SK-N-SH (cell line): ENCODE measurements at regions not wholly inside any gene's neighbourhood (a gene's known extent, or its start where the extent isn't known, plus 50 kb on each side); places are given as distances from the start of the nearest gene placed in this dataset.

Experiments
- CTCF ChIA-PET: fragments of 300-600, 350-600 bp; formaldehyde crosslinking; extraction: SDS; loops from one replicate; lab custom pipeline; 2021; lab: Yijun Ruan, JAX
- POLR2A ChIA-PET: fragments of 350-600 bp; sonication (Branson Sonifier 250); formaldehyde crosslinking; extraction: SDS; loops from one replicate; lab custom pipeline; 2020; ENCODE audit warnings: antibody characterized with exemption, inconsistent platforms; lab: Yijun Ruan, JAX
- DNase-seq: peaks from one replicate; pipeline ENCODE4 v3.0.0; 2012
- H2AFZ ChIP-seq: fragments of 200-600 bp; sonication (generic); 2 replicates; pipeline ENCODE4 v1.8.1; 2016; ENCODE audit warnings: antibody characterized with exemption, mild to moderate bottlenecking, low read depth
- H3F3A ChIP-seq: fragments of 200-600 bp; sonication (generic); replicated peaks from 2 replicates; pipeline ENCODE3; 2016; ENCODE audit warnings: antibody characterized with exemption, mild to moderate bottlenecking; ENCODE audit not compliant: insufficient read depth
- H3K27ac ChIP-seq, 2 experiments: fragments of 200-500 bp in 1 of 2; fragments of 200-600 bp in 1 of 2; sonication (Bioruptor generic) in 1 of 2; sonication (generic), shearing (Covaris generic) in 1 of 2; 2 replicates each; pipeline versions ENCODE4 v1.5.1 to v1.6.1; 2014 to 2016; ENCODE audit warnings: low read depth in 2 of 2, inconsistent platforms in 1 of 2, low read length in 1 of 2, mild to moderate bottlenecking in 1 of 2, mixed read lengths in 1 of 2
- H3K27me3 ChIP-seq: fragments of 200-600 bp; sonication (generic), shearing (Covaris generic); 2 replicates; pipeline ENCODE4 v1.6.1; 2016; ENCODE audit warnings: mixed run types; ENCODE audit not compliant: insufficient read depth
- H3K36me3 ChIP-seq, 2 experiments: fragments of 200-500 bp in 1 of 2; fragments of 200-600 bp in 1 of 2; sonication (Bioruptor generic) in 1 of 2; sonication (generic) in 1 of 2; replicated peaks in 1 of 2; 2 replicates each; pipeline versions ENCODE3 to v1.5.1; 2014 to 2016; ENCODE audit warnings: low read length in 1 of 2, mild to moderate bottlenecking in 1 of 2; ENCODE audit not compliant: insufficient read depth in 2 of 2, control insufficient read depth in 1 of 2
- H3K4me1 ChIP-seq, 2 experiments: fragments of 200-500 bp in 1 of 2; fragments of 200-600 bp in 1 of 2; sonication (Bioruptor generic) in 1 of 2; sonication (generic), shearing (Covaris generic) in 1 of 2; 2 replicates each; pipeline versions ENCODE4 v1.5.1 to v1.6.1; 2014 to 2016; ENCODE audit warnings: low read depth in 1 of 2, low read length in 1 of 2, mixed run types in 1 of 2; ENCODE audit not compliant: insufficient read depth in 2 of 2, control insufficient read depth in 1 of 2
- H3K4me2 ChIP-seq: fragments of 200-600 bp; sonication (generic), shearing (Covaris generic); 2 replicates; pipeline ENCODE4 v1.6.1; 2017; ENCODE audit warnings: mixed run types
- H3K4me3 ChIP-seq, 2 experiments: fragments of 200-500 bp in 1 of 2; fragments of 200-600 bp in 1 of 2; sonication (Bioruptor generic) in 1 of 2; sonication (generic), shearing (Covaris generic) in 1 of 2; 2 replicates each; pipeline versions ENCODE4 v1.5.1 to v1.8.1; 2014 to 2016; ENCODE audit warnings: low read depth in 2 of 2, inconsistent platforms in 1 of 2, low read length in 1 of 2, mild to moderate bottlenecking in 1 of 2, mixed read lengths in 1 of 2, moderate library complexity in 1 of 2
- H3K79me2 ChIP-seq: fragments of 200-600 bp; sonication (generic); 2 replicates; pipeline ENCODE4 v1.8.1; 2017; ENCODE audit warnings: mild to moderate bottlenecking; ENCODE audit not compliant: insufficient read depth
- H3K9ac ChIP-seq: fragments of 200-600 bp; sonication (generic); 2 replicates; pipeline ENCODE4 v1.6.1; 2017; ENCODE audit warnings: mixed run types
- H3K9me2 ChIP-seq: fragments of 200-600 bp; sonication (generic); 2 replicates; pipeline ENCODE4 v1.6.1; 2017; ENCODE audit warnings: mixed run types
- H3K9me3 ChIP-seq: fragments of 200-600 bp; sonication (generic); 2 replicates; pipeline ENCODE4 v1.6.1; 2017; ENCODE audit warnings: mixed run types, mild to moderate bottlenecking, moderate library complexity
- H4K20me1 ChIP-seq: fragments of 200-600 bp; sonication (generic); 2 replicates; pipeline ENCODE4 v1.6.1; 2017; ENCODE audit warnings: mild to moderate bottlenecking, mixed run types; ENCODE audit not compliant: insufficient read depth
- ELF1 ChIP-seq: IDR thresholded peaks from 2 replicates; pipeline ENCODE4 v1.4.0; 2012
- FOSL2 ChIP-seq: IDR thresholded peaks from 2 replicates; pipeline ENCODE4 v1.4.0; 2012; ENCODE audit warnings: low read depth, mild to moderate bottlenecking, moderate library complexity, borderline replicate concordance
- FOXM1 ChIP-seq: IDR thresholded peaks from 2 replicates; pipeline ENCODE4 v1.4.0; 2012; ENCODE audit warnings: low read depth, mild to moderate bottlenecking
- GATA2 ChIP-seq: sonication (generic); formaldehyde crosslinking; IDR thresholded peaks from 2 replicates; pipeline ENCODE4 v1.5.0; 2020; ENCODE audit warnings: mild to moderate bottlenecking, missing genetic modification reagents
- JUND ChIP-seq: IDR thresholded peaks from 2 replicates; pipeline ENCODE4 v1.4.0; 2012
- MEF2A ChIP-seq: IDR thresholded peaks from 2 replicates; pipeline ENCODE4 v1.4.0; 2012; ENCODE audit warnings: low read depth, borderline replicate concordance
- NFIC ChIP-seq: IDR thresholded peaks from 2 replicates; pipeline ENCODE4 v1.4.0; 2012; ENCODE audit warnings: borderline replicate concordance
- NRF1 ChIP-seq: IDR thresholded peaks from 2 replicates; pipeline ENCODE4 v1.6.1; 2012; ENCODE audit warnings: low read depth, mild to moderate bottlenecking, low read length
- PBX3 ChIP-seq: IDR thresholded peaks from 2 replicates; pipeline ENCODE4; 2012
- POLR2AphosphoS5 ChIP-seq: IDR thresholded peaks from 2 replicates; pipeline ENCODE4 v1.6.1; 2012; ENCODE audit warnings: low read depth, low read length
- RAD21 ChIP-seq: IDR thresholded peaks from 2 replicates; pipeline ENCODE4 v1.6.1; 2012; ENCODE audit warnings: mild to moderate bottlenecking, low read length
- REST ChIP-seq: IDR thresholded peaks from 2 replicates; pipeline ENCODE4 v1.6.1; 2012; ENCODE audit warnings: mild to moderate bottlenecking, low read depth, low read length, moderate library complexity
- SMC3 ChIP-seq: IDR thresholded peaks from 2 replicates; pipeline ENCODE4 v1.6.1; 2012; ENCODE audit warnings: low read depth, low read length, improper control_type of control experiment
- TCF12 ChIP-seq: IDR thresholded peaks from 2 replicates; pipeline ENCODE4 v1.4.0; 2012
- USF1 ChIP-seq: IDR thresholded peaks from 2 replicates; pipeline ENCODE4 v1.4.0; 2012; ENCODE audit warnings: low read depth, borderline replicate concordance
- WGBS: methylation state at CpG from one replicate; pipeline ENCODE4 v1.1.6; 2017; ENCODE audit warnings: low lambda C conversion rate; 5-methylcytosine and 5-hydroxymethylcytosine counted together

- no peaks in the 10 kb centered on the region for H3F3A ChIP-seq
- no peaks in the 10 kb centered on the region for H3K79me2 ChIP-seq
- POLR2A ChIA-PET = no interaction called here
- no peaks in the 10 kb centered on the region for H3K4me1 ChIP-seq
- H3K4me2 ChIP-seq = no peak overlapping the region
- no peak for DNase-seq
- H2AFZ ChIP-seq = no peak overlapping the region
- no peak for TF ChIP-seq JUND
- no peak for TF ChIP-seq GATA2 (CRISPR knock-in tag)
- no peak for TF ChIP-seq MEF2A
- no peak for TF ChIP-seq PBX3
- TF ChIP-seq RAD21 = no peak
- no peak for TF ChIP-seq TCF12
- TF ChIP-seq ELF1 = no peak
- TF ChIP-seq POLR2AphosphoS5 = no peak
- CTCF ChIA-PET = no interaction called here
- no peaks in the 10 kb centered on the region for H4K20me1 ChIP-seq
- no peak overlapping the region for H3K27ac ChIP-seq
- H3K9ac ChIP-seq = no peak overlapping the region
- no peaks in the 10 kb centered on the region for H3K27me3 ChIP-seq
- H3K9me2 ChIP-seq = no peaks in the 10 kb centered on the region
- no peaks in the 10 kb centered on the region for H3K9me3 ChIP-seq
- 71% methylated on average over 2 of the region's 2 CpGs for WGBS
- no peak overlapping the region for H3K4me3 ChIP-seq
- H3K36me3 ChIP-seq = no peaks in the 10 kb centered on the region
Observed at GRCh38 chr13:44210525-44210924, 163.1 kb upstream of the SERP2 start.

GRCh38 chr13:44211286-44211685 is 162.3 kb upstream of the SERP2 start:
- Histone ChIP-seq H3K9me3 (no peaks in the 10 kb centered on the region), H3K36me3 (no peaks in the 10 kb centered on the region), H3K4me3 (no peak overlapping the region), H3F3A (no peaks in the 10 kb centered on the region), H3K4me2 (no peak overlapping the region), H3K9me2 (no peaks in the 10 kb centered on the region), H3K9ac (no peak overlapping the region), H3K4me1 (no peaks in the 10 kb centered on the region), H3K27me3 (no peaks in the 10 kb centered on the region), H3K27ac (no peak overlapping the region), H3K79me2 (no peaks in the 10 kb centered on the region), H4K20me1 (no peaks in the 10 kb centered on the region), H2AFZ (no peak overlapping the region)
- no peak for TF ChIP-seq USF1
- TF ChIP-seq JUND = no peak
- TF ChIP-seq SMC3 = no peak
- no peak for TF ChIP-seq FOXM1
- TF ChIP-seq NFIC = no peak
- no peak for TF ChIP-seq REST
- no peak for TF ChIP-seq RAD21
- no peak for TF ChIP-seq FOSL2
- TF ChIP-seq NRF1 = no peak
- 65% methylated on average over 4 of the region's 4 CpGs for WGBS
- CTCF ChIA-PET = interaction anchor here (1.1 kb wide), 1 partner anchor 19 kb away, joined by 3 read pairs; no protein-coding TSS in a partner anchor
- no peak for DNase-seq
- POLR2A ChIA-PET = no interaction called here
